Fibroblast of the aortic adventitia (primary cell): ENCODE measurements at regions not wholly inside any gene's neighbourhood (a gene's known extent, or its start where the extent isn't known, plus 50 kb on each side); places are given as distances from the start of the nearest gene placed in this dataset.

ENCODE experiments used
- DNase-seq: peaks from one replicate; pipeline ENCODE4 v3.0.0-alpha.2; 2010; ENCODE audit warnings: low read depth
- H3K4me3 ChIP-seq: 2 replicates; pipeline ENCODE4 v1.5.1; 2011; ENCODE audit warnings: low read depth, mild to moderate bottlenecking, control low read depth, low read length, moderate library complexity
- TF ChIP-seq, protein P1 (sequence below): IDR thresholded peaks from 2 replicates; pipeline ENCODE4 v1.5.1; 2011; ENCODE audit warnings: mild to moderate bottlenecking, low read length, control low read depth, inconsistent platforms; ENCODE audit not compliant: insufficient read depth

DNA sequence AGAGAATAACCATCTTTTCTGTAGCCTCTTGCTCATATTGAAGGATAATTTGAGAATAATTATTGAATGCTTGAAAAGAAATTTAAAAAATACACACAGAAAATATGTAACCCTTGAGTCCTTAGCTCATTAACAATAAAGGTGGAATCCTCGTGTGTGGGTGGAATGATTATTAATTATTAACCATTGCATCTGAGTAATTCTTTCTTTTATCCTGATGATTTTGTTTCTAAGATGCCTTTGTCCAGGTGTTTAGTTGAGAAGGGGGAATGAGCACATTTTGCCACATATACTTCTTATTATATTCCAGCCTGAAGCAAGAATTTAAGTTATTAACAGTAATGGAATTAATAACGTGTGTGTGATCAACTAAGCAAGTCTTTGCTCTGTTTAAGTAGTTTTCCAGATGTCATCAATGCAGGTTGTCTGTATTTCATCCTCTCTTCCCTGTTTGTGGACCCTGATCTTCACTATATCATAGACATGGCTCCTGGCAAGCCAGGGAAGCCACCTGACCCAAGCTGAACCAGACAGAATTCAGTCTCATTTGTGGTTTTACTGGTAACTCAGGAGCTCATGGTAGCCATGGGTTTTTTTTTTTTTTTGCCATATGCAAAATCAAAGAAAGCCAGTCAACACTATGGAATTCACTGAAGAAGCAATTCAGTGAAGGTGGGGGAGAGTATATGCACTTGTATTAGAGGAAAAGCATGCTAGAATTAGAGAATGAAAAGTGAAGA is 144.3 kb downstream of the KIF20B start:
- TF ChIP-seq, protein P1, sequence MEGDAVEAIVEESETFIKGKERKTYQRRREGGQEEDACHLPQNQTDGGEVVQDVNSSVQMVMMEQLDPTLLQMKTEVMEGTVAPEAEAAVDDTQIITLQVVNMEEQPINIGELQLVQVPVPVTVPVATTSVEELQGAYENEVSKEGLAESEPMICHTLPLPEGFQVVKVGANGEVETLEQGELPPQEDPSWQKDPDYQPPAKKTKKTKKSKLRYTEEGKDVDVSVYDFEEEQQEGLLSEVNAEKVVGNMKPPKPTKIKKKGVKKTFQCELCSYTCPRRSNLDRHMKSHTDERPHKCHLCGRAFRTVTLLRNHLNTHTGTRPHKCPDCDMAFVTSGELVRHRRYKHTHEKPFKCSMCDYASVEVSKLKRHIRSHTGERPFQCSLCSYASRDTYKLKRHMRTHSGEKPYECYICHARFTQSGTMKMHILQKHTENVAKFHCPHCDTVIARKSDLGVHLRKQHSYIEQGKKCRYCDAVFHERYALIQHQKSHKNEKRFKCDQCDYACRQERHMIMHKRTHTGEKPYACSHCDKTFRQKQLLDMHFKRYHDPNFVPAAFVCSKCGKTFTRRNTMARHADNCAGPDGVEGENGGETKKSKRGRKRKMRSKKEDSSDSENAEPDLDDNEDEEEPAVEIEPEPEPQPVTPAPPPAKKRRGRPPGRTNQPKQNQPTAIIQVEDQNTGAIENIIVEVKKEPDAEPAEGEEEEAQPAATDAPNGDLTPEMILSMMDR = no peak
- peak; percentile 6 for DNase-seq
- H3K4me3 ChIP-seq = no peak overlapping the region

DNA sequence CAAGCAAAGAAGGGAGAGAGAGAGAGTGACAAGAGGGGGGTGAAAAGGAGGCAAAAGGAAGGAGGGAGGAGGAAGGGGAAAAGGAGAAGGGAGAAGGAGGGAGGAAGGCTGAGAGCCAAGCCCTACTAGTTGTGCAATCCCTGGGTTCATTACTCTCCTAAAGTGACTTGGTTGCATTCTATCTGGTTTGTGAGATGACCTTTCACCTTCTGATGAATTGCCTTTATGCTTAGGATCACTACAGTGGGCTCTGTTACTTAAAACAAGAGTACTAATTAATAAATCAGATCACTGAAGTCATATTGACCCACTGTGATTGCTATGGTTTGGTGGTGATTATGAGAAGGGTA is 144.9 kb downstream of the KIF20B start:
- no peak overlapping the region for H3K4me3 ChIP-seq
- TF ChIP-seq, protein P1 = no peak
- DNase-seq = no peak

DNA sequence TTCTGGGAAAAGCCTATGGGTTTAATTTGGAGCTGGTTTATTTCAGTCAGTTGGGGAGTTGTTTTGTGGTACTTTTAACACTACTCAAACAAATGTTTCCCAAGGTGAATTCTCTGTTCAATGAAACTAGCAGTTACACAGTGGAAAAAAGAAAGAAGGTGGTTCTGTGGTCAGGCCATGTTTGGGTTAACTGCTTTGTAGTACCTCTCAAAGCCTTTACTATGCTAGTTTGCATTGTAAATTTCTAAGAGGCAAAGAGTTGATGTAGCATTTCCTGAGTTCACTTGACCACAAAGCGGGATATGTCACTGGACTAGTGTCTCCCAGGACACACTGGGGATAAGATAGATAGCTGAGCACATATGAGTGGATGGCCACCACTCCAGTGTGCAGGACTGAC is 145.4 kb downstream of the KIF20B start:
- no peak for DNase-seq
- no peak overlapping the region for H3K4me3 ChIP-seq
- TF ChIP-seq, protein P1 = no peak

DNA sequence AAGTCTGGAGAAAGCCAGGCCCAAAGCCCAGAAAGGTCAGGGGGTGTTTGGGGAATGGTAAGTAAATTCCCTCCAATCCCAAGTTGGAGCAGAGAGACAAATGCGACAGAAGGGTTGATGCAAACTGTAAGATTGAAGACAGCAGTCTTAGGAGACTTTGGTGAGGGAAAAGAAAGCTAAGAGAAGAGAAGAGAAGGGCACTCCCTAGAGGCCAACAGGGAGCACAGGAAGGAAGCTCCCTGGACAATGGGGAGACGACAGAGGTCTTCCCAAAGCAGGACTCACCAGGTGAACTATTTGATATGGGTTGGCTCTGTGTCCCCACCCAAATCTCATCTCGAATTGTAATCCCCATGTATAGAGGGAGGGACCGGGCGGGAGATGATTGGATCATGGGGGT is 151.5 kb downstream of the KIF20B start:
- TF ChIP-seq, protein P1 = no peak

DNA sequence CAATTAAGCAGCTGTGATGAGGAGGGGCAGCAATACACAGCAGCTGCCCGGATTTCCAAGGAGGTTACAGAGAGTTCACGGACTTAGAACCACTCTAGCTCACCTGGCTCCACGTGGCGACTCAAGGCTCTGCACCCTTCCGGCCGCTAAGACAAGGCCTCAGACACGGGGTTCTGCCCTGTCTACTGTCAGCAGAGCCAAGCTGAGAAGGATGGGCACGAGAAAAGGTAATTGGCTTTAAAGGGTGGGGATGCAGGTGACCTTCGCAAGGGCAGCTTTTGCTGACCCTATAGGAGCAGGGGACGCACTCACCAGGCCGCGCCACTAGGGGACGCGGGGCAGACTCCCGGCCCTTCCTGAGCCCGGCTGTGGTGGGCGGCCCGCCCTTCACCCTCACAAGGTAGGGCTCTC is 152.4 kb downstream of the KIF20B start:
- DNase-seq = no peak
- TF ChIP-seq, protein P1 = no peak

More for the DNA sequence above, 151.5 kb downstream of the KIF20B start:
- no peak for DNase-seq
- no peak overlapping the region for H3K4me3 ChIP-seq

DNA sequence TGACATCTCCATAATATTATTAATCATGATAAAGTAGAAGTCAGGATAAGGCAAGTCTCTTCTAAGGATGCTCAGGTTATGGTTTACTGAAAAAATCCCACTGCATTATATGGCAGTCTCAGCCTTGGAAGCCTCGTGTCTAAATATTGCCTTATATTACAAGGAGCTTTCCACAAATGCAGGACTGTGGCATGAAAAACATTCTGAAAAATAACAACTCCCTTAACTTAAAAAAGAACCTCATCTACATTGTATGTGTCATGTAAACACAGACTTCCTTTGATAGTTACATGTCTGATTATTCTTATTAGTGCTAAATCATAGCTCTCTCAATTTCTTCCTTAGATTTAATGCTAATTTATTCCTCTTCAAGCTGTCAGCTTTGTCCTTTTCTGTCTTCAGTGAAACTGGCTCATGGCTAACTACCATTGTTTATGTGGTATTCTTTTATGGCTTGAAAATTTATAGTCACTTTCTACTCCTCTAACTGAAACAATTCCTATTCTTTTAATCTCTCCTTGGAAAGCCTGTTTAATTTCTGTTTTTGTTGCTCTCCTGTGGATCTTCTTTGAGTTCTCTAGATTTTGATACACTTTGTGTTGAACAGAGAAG is 156.1 kb downstream of the KIF20B start:
- DNase-seq = no peak
- TF ChIP-seq, protein P1 = no peak
- no peak overlapping the region for H3K4me3 ChIP-seq

More for the DNA sequence above, 152.4 kb downstream of the KIF20B start:
- no peak overlapping the region for H3K4me3 ChIP-seq
